HG03280 (cell line): ENCODE measurements at regions not wholly inside any gene's neighbourhood (a gene's known extent, or its start where the extent isn't known, plus 50 kb on each side); places are given as distances from the start of the nearest gene placed in this dataset.
"Not testable (repeated sequence)": the region's sequence is repeated elsewhere in the genome, so short reads cannot be mapped to it uniquely, and the experiment has no call there.

Experiments used
- ATAC-seq: cut with Tn5 transposase; IDR thresholded peaks from one replicate; pipeline ENCODE4 v1.9.1; 2021; ENCODE audit warnings: mild to moderate bottlenecking, moderate library complexity; ENCODE audit not compliant: unreplicated experiment

GRCh38 chr6:21769405-21769861 lies 175.9 kb downstream of the SOX4 start:
- ATAC-seq = no peak

DNA sequence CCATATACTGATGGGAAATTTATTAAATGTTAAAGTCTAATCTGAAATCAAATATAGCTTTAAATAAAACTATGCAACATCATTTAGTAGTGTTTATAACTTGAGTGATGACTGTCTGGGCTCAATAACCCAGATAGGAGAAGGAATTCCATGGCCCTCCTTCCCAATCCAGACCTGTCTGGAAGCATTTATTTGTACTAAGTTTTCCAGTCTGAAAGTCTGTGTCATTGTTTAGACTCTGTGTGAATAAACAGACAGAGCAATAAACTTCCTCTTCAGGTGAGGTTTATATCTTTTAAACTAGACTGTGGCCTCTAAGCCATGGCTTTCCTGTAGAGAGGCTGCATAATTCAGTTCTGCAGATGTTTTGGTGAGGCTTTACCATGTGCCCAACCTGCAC lies 176.4 kb downstream of the SOX4 start:
- no peak for ATAC-seq

DNA sequence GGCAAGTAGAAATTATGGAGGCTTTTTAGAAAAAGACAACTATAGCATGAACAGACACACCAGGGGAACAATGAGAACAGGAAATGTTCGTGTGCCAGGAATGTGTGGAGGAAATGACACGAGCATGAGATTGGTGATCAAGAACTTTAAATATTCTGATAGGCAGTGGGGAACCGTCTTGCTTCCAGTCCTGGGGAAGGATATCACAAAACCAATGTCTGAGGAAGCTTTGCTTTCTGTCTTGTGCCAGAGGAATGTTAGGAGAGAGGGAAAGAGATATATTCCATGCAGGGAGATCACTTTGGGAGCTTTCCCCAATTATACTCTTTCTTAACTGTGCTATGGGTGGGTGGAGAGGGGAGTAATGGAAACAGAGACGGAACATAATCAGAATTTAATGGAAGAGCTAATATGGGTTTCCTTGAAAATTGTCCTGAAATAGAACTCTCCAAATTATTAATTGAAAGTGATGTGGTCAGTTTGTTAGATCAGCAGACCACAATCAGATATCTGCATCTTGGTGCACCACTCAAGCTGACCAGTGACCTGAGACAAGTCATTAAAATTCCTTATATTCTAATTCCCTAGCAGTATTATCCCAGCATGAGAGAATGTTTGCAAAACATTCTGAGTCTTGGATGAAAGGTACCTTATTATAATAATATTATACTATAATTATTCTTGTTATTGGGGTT lies 178.2 kb downstream of the SOX4 start:
- no peak for ATAC-seq

DNA sequence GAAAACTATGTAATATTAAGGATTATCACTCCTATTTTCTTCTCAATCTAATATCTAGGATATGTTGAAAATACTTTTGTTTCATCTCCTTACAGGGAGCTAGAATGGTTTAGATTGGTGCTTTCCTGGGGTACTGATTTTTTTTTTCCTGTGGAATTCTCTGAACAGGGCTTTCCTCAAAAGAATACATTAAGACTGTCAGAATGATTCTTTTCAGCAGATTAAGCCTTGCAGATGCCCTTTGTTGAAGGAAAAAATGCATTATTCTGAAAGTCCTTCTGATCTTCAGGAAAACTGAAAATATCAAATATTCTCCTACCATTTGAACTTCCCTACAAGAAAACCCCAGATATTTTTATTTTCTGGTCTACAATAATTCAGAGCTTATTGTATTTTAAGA lies 178.9 kb downstream of the SOX4 start:
- ATAC-seq = no peak

DNA sequence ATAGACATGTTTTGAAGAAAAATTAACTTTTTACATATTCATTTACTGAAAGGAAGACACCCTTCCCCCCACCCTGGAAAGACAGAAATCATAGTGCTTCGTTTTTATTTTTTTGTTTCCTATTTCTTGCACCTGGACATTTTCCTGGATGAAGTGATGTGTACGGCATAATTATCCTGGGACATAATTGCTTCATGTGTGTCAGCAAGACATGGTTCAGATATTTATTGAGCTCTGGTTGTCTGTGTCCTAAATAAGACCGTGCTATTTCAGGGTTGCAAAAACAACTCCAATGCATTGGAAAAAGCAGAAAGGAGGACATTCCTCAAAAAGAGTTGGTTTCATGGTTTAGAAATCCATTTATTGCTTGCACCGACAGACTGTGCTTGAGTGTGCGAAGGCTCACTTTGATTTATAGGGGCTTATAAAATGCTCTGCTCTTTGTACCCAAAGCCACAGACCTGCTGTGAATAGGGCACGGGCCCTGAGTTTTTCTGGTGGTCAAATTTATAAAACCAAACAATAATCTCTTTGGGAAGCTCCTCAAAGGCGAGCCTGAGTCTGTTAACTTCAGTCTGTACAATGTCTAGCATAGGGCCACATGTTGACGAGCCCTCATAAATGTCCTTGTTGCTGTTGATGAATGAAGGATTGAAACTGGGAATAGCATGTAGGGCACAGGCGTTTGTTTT lies 179.5 kb downstream of the SOX4 start:
- ATAC-seq = no peak

- ATAC-seq = no peak
Measured at GRCh38 chr6:21773576-21773968, 180.0 kb downstream of the SOX4 start.

DNA sequence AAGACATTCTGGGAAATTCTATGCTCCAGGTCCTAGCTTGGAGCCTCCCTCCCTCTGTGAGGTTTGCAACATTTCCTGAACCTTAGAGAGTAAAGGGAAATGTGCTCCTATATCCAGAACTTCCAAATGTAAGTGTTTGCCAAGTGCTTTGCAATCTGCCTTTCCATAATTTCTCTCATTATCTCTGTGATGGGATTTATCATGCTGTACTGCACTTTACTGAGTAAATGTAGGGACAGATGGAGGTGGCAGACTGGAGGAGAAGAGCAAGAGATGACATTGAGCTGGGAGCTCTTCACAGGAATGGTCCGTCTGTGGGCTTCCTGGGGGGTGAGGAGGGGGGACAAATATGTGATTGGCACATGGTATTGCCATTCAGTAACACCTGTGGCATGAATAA lies 184.3 kb downstream of the SOX4 start:
- ATAC-seq = no peak

DNA sequence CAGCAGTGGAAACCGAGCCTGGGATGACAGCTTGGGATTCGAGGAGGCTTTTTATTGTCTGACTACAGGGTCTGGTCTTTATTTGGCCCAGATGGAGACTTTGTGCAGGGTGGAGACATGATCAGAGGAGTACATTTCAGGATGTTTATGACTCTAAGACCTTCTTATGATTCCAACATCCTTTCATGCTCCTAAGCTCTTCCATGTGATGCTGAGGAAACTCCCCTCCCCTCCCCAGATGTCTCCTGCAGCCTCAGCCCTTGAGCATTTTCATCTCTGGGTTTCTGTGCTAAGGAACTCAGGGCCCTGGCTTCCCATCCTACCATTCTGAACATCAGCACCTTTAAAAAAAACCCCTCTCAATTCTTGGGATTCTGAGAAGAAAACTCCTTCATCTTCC lies 186.6 kb downstream of the SOX4 start:
- ATAC-seq = no peak

DNA sequence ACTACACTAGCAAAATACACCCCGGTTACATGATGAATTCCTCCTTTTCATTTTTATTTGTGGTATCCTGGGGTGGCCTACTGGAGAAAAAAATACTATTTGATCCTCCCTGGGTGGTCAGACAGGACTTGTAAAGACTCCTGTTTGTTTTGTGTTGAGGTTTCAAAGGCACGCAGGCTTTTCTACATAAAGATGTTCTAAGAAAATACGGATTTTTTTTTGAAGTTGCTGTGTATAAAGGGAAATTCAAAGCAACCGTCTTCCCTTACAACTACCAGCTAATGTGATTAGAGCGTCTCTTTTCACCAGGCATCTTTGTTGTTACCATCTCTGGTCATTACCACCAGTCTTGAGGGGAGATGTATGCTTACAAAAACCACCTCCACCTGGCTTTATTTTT lies 187.1 kb downstream of the SOX4 start:
- ATAC-seq = no peak

DNA sequence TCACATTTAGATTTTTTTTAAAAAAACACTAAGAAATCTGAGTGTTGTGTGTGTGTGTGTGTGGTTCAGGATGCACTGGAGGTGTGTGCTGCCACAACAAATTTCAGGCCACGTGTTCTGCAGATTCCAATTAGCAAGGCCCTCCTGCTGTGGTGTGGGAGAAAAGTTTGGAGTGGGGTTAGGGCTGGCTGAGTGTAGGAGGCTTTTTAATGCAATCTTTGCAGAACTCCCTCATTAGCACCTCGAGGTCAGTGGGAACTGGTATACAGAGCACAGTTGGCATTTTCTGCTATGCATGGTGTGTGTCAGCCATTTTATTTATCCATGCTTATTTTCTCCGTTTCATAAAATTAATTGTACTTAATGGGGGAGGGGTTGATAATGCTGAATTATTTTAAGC lies 187.6 kb downstream of the SOX4 start:
- no peak for ATAC-seq

DNA sequence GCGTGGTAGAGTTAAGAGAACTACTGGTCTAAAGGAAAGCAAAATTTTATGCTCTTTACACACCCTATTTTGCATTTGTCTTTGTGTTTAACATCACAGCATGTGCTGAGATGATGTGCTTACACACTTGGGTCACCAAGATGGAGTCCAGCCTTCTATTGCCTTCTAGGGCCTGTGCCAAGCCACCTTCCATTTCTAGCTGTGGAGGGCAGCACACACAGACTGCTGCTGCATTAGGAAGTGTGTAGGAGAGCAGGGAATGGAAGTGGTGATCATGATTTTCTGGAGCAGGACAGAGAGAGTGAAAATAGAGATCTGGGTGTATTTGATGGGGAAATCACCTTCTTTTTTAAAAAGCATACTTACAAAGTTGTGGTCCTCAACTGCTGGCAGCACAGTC lies 191.6 kb downstream of the SOX4 start:
- ATAC-seq = no peak

DNA sequence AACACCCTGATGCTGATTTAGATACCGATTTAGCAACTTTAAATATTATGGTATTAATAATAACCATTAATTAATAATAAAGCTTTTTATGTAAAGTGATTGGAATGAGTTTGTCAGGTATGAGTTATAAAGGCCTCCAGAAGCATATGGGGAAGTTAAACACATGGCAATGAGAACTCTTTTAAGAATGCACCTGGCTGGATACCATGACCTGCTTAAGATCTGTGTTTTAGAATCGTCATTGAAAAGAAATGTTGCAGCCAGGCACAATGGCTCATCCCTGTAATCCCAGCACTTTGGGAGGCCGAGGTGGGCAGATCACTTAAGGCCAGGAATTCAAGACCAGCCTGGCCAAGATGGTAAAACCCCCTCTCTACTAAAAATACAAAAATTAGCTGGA lies 197.5 kb downstream of the SOX4 start:
- no peak for ATAC-seq

DNA sequence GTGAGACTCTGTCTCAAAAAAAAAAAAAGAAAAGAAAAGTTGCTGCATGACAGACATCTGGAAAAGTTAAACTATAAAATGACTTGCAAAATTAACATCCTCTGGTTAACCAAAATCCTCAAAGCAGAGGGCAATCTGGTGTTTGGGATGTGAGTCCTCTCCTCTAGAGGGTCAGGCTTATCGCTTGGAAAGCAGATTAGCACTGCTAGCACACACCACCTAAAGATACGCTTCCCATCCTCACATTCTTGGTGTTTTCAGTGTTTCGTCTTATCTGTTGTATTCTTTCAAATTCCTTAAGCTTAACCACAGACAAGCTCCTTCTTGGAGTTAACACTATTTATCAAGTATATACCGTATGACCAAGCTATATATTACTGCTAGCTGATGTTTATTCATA lies 198.0 kb downstream of the SOX4 start:
- ATAC-seq = no peak

- ATAC-seq = no peak
Measured at GRCh38 chr6:21792177-21792576, 198.6 kb downstream of the SOX4 start.

DNA sequence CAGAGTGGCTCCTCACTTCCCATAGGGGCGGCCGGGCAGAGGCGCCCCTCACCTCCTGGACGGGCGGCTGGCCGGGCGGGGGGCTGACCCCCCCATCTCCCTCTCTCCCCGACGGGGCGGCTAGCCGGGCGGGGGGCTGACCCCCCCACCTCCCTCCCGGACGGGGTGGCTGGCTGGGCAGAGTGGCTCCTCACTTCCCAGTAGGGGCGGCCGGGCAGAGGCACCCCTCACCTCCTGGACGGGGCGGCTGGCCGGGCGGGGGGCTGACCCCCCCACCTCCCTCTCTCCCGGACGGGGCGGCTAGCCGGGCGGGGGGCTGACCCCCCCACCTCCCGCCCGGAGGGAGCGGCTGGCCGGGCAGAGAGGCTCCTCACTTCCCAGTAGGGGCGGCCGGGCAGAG lies 203.4 kb downstream of the SOX4 start:
- not testable (repeated sequence) for ATAC-seq

DNA sequence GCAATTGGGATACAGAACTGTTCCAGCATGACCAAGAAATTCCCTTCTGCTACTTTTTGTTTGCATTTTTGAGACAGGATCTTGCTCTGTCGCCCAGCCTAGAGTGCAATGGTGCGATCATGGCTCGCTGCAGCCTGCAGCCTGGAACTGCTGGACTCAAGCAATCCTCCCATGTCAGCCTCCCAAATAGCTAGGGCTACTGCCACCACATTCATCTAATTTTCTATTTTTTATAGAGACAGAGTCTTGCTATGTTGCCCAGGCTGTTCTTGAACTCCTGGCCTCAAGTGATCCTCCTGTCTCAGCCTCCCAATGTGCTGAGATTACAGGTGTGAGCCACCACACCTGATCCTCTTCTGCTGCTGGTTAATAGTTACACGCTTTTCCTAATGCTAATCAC lies 204.9 kb downstream of the SOX4 start:
- ATAC-seq = no peak

- no peak for ATAC-seq
Measured at GRCh38 chr6:21800330-21800729, 206.8 kb downstream of the SOX4 start.

DNA sequence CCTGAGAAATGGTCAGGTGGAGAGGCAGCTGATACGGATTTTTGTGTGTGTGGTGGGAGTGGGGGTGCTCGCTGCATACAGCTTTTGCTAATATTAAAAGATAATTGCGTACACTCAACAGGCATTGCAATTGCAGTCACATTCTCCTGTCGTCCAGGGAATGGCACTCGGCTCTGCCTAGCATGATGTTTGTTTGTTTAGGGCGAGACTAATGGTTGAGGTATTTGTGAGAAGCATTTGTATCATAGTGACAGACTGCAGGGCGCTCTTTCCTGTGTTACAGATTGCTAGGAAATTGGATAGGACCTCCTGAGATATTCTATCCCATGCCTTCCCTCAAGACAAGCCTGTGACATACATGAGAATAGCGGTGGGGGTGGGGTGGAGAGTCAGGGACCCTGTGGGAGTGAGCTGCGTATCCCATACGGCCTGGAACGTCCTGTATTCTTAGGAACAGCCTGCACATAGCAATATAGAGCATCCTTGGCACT lies 207.4 kb downstream of the SOX4 start:
- ATAC-seq = no peak

DNA sequence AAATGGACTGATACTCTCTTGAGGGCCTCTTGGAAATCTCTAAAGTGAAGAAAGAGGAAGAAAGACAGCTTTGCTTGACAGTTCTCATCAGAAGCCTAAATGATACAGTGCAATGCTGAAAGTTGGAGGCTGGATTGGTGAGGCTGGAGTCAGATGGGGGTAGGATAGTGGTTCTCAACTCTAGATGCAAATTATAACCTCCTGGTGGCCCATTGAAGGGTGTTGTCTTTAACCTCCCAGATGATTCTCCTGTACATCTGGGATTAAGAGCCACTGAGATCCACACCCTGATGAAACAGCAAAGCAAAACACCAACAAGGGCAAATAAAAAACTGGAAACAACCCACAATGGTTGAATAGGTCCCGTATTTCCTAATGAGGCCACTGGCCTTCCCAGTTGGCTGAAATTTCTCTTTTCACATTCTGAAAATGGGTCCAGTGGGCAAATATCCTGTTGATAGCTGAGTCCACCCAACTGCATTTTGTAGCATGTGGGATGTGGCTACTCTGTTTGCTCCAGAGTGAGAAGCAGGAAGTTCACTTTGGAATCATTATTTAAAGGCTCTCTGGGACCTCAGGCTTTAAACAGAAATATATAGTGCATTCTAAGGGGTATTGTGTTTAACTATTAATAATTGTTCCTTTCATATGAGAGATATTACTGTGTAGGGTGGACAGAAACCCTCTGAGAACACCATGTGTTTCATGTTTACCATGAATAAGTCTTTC lies 208.1 kb downstream of the SOX4 start:
- ATAC-seq = no peak

- ATAC-seq = no peak
Measured at GRCh38 chr6:21802175-21802822, 208.7 kb downstream of the SOX4 start.

DNA sequence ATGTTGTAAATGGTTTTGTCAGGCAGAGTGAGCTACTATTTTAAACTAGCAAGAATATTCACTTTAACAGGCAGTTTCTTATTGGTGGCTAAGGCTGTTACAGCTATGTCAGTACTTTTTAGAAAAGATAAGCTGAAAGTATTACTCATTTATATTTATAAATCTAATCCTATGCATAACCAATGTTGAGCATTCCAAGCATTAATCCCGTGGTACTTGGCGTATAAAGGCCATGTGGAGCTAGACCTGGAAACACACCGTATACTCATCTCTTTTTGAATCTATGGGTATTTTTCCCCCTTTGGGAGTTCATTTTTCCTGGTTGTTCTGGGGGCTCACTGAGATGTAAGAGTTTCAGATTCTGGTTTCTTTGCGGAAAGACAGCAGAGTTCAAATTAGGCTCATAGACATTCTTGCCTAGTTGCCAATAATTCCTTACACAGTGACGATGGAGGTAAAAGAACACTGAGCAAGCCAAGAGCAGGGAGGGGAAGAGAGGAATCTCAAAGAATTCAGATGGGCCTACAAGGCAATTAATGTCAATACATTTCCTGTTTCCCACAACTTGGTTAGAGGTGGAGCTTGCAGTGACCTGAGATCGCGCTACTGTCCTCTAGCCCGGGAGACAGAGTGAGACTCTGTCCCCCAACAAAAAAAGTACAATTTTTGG lies 211.5 kb downstream of the SOX4 start:
- no peak for ATAC-seq
